Ovary (tissue), 7 donors: ENCODE measurements at regions not wholly inside any gene's neighbourhood (a gene's known extent, or its start where the extent isn't known, plus 50 kb on each side); places are given as distances from the start of the nearest gene placed in this dataset.

Source experiments
- DNase-seq, 5 donors: peaks; one replicate each; pipeline ENCODE4 v3.0.0-alpha.2; 2019 to 2020
- H3K27ac ChIP-seq, 2 donors: fragments of 200-600 bp; one replicate each; pipeline versions ENCODE4 v1.5.1 to v1.8.0; 2019 to 2022
- H3K27me3 ChIP-seq: fragments of 200-600 bp; one replicate; pipeline ENCODE4 v1.8.0; 2022
- H3K36me3 ChIP-seq: fragments of 200-600 bp; sonication (generic); one replicate; pipeline ENCODE4 v1.5.1; 2019
- H3K4me1 ChIP-seq: one replicate; pipeline ENCODE4 v1.8.1; 2013; ENCODE audit warnings: mild to moderate bottlenecking, moderate library complexity; ENCODE audit not compliant: insufficient read depth
- H3K4me3 ChIP-seq: fragments of 200-600 bp; sonication (generic); one replicate; pipeline ENCODE4 v1.5.1; 2017
- H3K9me3 ChIP-seq, 2 donors: fragments of 200-600 bp in 1 of 2; sonication (generic) in 1 of 2; one replicate each; pipeline versions ENCODE4 v1.5.1 to v1.8.1; 2013 to 2019; ENCODE audit warnings: mild to moderate bottlenecking in 1 of 2, moderate library complexity in 1 of 2
- EP300 ChIP-seq: sonication (generic); formaldehyde crosslinking; IDR thresholded peaks from one replicate; pipeline ENCODE4 v1.6.1; 2017; ENCODE audit warnings: antibody characterized with exemption
- POLR2A ChIP-seq: fragments of 450-650 bp; IDR thresholded peaks from one replicate; pipeline ENCODE4 v1.6.1; 2017; ENCODE audit warnings: antibody characterized with exemption, mild to moderate bottlenecking, moderate library complexity
- WGBS, 3 donors: extraction: QIAGEN DNeasy Blood & Tissue Kit in 1 of 3; methylation state at CpG; one replicate each; pipeline versions ENCODE4 v1.1.5 to v1.1.7; 2013 to 2017; 5-methylcytosine and 5-hydroxymethylcytosine counted together
- intact Hi-C, 4 donors: fragments of 100-400 bp; cut with DNase I; formaldehyde crosslinking; loops; one replicate each; pipeline versions ENCODE4 v1.11.0 to v1.15.1; 2022 to 2023
- TF ChIP-seq, protein P1 (sequence below), 3 donors: fragments of 450-650 bp in 2 of 3; fragments of 200-600 bp in 1 of 3; IDR thresholded peaks; one replicate each; pipeline versions ENCODE4 v1.5.1 to v1.8.0; 2016 to 2022; ENCODE audit warnings: antibody characterized with exemption in 3 of 3, mild to moderate bottlenecking in 1 of 3
- donor health status: DM: no; HTN: no; CAD: no; lungs with moderate emphysema.
- donor health status: DM: no; HTN: no; CAD: no.
- donor health status: Bipolar disorder and iron deficiency.
- donor health status: DM: no; HTN: no; CAD: no.
- donor health status: DM: yes; HTN: yes; CAD: no.

DNA sequence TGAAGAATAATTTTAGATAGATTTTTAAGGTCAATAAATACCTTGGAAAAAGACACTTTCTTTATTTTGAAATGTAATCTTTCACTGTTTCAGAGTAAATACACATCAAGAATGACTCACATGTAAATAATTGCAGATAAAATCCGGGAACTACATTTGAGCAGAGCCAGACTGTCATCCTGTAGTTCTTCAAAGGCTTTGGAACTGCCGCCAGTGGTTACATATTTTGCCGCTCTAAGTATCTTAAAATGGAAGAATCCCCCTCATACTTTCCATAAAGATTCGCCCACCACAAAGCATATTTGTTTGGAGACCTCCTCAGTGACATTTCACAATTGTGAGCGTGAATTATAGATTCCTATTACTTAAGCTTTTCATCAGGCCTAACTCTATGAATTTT, 607.8 kb upstream of the ZFP42 start:
- Histone ChIP-seq H3K27ac (no peak overlapping the region), H3K9me3 (no peaks in the 10 kb centered on the region), H3K27me3 (no peaks in the 10 kb centered on the region), H3K4me1 (no peaks in the 10 kb centered on the region), H3K4me3 (no peak overlapping the region), H3K36me3 (no peaks in the 10 kb centered on the region)
- intact Hi-C loops: no loop called here
- TF ChIP-seq, protein P1, sequence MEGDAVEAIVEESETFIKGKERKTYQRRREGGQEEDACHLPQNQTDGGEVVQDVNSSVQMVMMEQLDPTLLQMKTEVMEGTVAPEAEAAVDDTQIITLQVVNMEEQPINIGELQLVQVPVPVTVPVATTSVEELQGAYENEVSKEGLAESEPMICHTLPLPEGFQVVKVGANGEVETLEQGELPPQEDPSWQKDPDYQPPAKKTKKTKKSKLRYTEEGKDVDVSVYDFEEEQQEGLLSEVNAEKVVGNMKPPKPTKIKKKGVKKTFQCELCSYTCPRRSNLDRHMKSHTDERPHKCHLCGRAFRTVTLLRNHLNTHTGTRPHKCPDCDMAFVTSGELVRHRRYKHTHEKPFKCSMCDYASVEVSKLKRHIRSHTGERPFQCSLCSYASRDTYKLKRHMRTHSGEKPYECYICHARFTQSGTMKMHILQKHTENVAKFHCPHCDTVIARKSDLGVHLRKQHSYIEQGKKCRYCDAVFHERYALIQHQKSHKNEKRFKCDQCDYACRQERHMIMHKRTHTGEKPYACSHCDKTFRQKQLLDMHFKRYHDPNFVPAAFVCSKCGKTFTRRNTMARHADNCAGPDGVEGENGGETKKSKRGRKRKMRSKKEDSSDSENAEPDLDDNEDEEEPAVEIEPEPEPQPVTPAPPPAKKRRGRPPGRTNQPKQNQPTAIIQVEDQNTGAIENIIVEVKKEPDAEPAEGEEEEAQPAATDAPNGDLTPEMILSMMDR (IDR thresholded peaks at IDR 0.05): no peak
- TF ChIP-seq POLR2A: no peak
- no peak for DNase-seq
- 16 to 21% (median 20%) methylated on average over 5 of the region's 5 CpGs for WGBS, 3 donors

DNA sequence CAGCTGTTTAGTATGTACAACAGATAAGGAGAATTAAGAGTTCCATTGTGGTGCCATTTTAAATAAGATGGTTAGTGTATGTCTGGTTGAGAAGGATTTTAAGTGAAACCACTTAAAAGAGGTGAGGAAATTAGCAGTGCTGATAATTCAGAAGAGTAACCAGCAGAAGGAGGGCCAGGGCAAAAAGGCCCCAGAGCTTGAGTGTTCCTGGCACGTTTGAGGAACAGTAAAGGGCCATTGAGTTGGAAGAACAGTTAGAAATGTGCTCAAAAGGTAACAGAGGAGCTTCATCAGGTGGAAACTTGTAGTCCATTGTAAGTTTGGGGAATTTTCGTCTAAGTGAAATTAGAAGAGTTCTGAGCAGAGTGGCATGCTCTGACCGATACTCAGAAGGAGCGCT, 606.2 kb upstream of the ZFP42 start:
- Histone ChIP-seq H3K36me3 (no peaks in the 10 kb centered on the region), H3K27me3 (no peaks in the 10 kb centered on the region), H3K27ac (no peak overlapping the region), H3K9me3 (no peaks in the 10 kb centered on the region), H3K4me3 (no peak overlapping the region), H3K4me1 (no peaks in the 10 kb centered on the region)
- intact Hi-C loops: no loop called here
- no peak for TF ChIP-seq EP300
- TF ChIP-seq, protein P1 (IDR thresholded peaks at IDR 0.05): no peak
- no peak for TF ChIP-seq POLR2A
- DNase-seq: no peak
- 90 to 91% (median 90%) methylated on average over 4 of the region's 4 CpGs for WGBS, 3 donors

DNA sequence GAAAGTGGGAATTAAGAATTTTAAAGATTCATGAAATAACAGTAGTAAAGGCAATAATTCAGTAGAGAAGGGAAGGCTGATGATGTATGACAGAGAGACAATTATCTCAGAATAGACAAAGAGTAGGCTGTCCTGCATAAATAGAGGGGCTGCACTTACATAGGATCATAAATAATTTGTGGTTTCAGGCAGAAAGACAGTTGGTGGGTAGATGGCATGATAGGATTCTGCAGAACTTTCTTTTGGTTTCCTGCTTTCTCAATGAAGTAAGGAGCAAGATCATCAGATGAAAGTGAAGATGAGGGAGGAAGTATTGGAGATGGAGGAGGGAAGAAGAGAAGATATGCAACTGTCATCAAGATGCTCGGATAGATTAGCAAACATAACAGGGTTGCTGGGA, 604.9 kb upstream of the ZFP42 start:
- no peak for DNase-seq
- 92 to 98% (median 96%) methylated on average over 1 of the region's 1 CpG for WGBS, 3 donors
- TF ChIP-seq, protein P1 (IDR thresholded peaks at IDR 0.05): no peak

DNA sequence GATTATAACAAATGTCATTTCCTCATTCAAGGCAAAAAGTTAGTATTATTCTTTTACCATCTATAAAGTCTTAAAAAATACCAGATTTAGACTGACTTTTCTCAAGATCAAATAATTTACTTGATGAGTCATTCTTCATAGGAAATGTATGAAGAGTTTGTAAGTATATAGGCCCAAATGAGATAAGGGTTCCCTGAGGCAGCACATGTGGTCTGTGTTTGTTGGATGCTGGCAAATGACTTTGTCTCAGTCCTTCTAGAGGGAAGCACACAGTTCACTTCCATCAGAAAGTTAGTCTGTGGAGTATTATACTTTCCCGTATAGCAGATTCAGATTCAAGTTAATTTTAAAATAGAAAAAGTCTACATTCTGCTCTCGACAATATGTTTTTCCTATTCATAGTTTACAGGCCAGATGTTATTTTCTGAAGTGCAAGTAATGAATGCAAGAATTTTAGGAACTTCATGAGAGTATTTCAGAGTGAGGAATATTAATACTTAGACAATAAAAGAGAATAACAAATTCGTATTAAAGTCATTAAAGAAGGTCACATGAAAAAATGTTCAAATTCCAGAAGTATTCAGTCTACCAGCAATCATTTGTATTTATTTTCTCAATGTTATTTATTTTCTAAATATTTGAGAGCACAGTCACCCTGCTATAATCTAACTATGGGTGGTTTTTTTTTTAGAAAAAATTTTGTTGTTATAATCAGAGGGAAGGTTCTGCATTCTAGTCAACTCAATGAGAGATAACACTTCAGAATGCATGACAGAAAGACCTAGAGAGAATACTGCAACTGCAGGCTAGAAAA, 601.8 kb upstream of the ZFP42 start:
- H3K36me3 ChIP-seq: no peaks in the 10 kb centered on the region
- DNase-seq: no peak
- intact Hi-C loops: no loop called here
- no peaks in the 10 kb centered on the region for H3K27me3 ChIP-seq
- no peak overlapping the region for H3K4me3 ChIP-seq
- H3K27ac ChIP-seq: no peak overlapping the region
- TF ChIP-seq POLR2A (no peak), EP300 (no peak)
- TF ChIP-seq, protein P1 (IDR thresholded peaks at IDR 0.05): no peak
- H3K9me3 ChIP-seq: no peaks in the 10 kb centered on the region
- no peaks in the 10 kb centered on the region for H3K4me1 ChIP-seq
- 25 to 35% (median 35%) methylated on average over 3 of the region's 3 CpGs for WGBS, 3 donors

More for the DNA sequence above, 604.9 kb upstream of the ZFP42 start:
- intact Hi-C loops: no loop called here
- no peaks in the 10 kb centered on the region for H3K27me3 ChIP-seq
- no peak overlapping the region for H3K4me3 ChIP-seq
- no peaks in the 10 kb centered on the region for H3K9me3 ChIP-seq
- no peaks in the 10 kb centered on the region for H3K36me3 ChIP-seq
- no peaks in the 10 kb centered on the region for H3K4me1 ChIP-seq
- no peak overlapping the region for H3K27ac ChIP-seq
